Psoas muscle (tissue), 7 donors: ENCODE measurements at regions not wholly inside any gene's neighbourhood (a gene's known extent, or its start where the extent isn't known, plus 50 kb on each side); places are given as distances from the start of the nearest gene placed in this dataset.

Experiments
- ATAC-seq, 4 donors: fragments of 200-7000 bp; cut with Tn5 transposase; one replicate each; pipeline ENCODE4 v1.9.1; 2020; ENCODE audit warnings: moderate library complexity in 3 of 4, mild to moderate bottlenecking in 2 of 4
- DNase-seq, 2 donors: peaks; one replicate each; pipeline ENCODE4 v3.0.0-alpha.2; 2020
- H3K27ac ChIP-seq: fragments of 200-600 bp; one replicate; pipeline ENCODE4 v1.8.0; 2022
- H3K27me3 ChIP-seq, 3 donors: fragments of 200-600 bp in 1 of 3; one replicate each; pipeline versions ENCODE4 v1.6.1 to v1.8.0; 2013 to 2022; ENCODE audit warnings: low read length in 2 of 3, mild to moderate bottlenecking in 2 of 3, moderate library complexity in 1 of 3; ENCODE audit not compliant: insufficient read depth in 3 of 3
- H3K36me3 ChIP-seq, 2 donors: fragments of 200-600 bp in 1 of 2; one replicate each; pipeline versions ENCODE4 v1.6.1 to v1.8.0; 2013 to 2022; ENCODE audit warnings: low read depth in 1 of 2, mild to moderate bottlenecking in 1 of 2, moderate library complexity in 1 of 2; ENCODE audit not compliant: insufficient read depth in 1 of 2
- H3K4me1 ChIP-seq: fragments of 200-600 bp; one replicate; pipeline ENCODE4 v1.8.0; 2022
- H3K4me3 ChIP-seq: fragments of 200-600 bp; one replicate; pipeline ENCODE4 v1.8.0; 2022; ENCODE audit warnings: mild to moderate bottlenecking
- H3K9me3 ChIP-seq: fragments of 200-600 bp; one replicate; pipeline ENCODE4 v1.8.0; 2022
- WGBS, 3 donors: extraction: QIAGEN DNeasy Blood & Tissue Kit; methylation state at CpG; one replicate each; pipeline versions ENCODE4 v1.1.6 to v1.1.7; 2013; 5-methylcytosine and 5-hydroxymethylcytosine counted together
- intact Hi-C, 2 donors: fragments of 100-400 bp; cut with DNase I; formaldehyde crosslinking; loops; one replicate each; pipeline versions ENCODE4 v1.11.0 to v1.14.2; 2022
- TF ChIP-seq, protein P1 (sequence below): fragments of 200-600 bp; IDR thresholded peaks from one replicate; pipeline ENCODE4 v1.8.0; 2022; ENCODE audit warnings: antibody characterized with exemption
- donor health status: healthy with polysubstance abuse.
- donor health status: DM: no; HTN: no; CAD: no; lungs with moderate emphysema.
- donor health status: Bipolar disorder and iron deficiency.
- donor health status: healthy.
- donor health status: DM: yes; HTN: yes; CAD: no.
- donor health status: DM: no; HTN: no; CAD: no.
- donor health status: DM: yes; HTN: yes; CAD: no.

DNA sequence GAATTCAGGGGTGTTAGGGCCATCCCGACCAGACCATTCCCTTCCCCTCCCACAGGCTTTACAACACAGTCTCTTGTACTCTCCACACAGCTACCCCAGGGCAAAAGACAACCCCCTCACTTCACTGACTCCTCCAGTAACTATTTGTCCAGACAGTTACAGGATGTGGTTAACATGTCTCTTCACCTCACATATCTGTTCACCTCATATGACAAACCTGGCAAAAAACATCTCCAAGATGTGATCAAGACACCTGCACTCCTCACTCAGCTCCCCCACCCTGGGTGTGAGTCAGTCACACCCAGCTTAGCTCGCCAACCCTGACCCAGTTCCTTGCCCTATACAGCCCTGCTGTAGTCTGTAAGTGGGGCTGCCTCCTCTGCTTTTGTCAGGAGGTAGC lies 490.5 kb upstream of the CHRM3 start:
- WGBS, 3 donors = 42 to 56% (median 48%) methylated on average over 2 of the region's 2 CpGs
- Histone ChIP-seq H3K4me1 (no peaks in the 10 kb centered on the region), H3K27me3 (no peaks in the 10 kb centered on the region), H3K36me3 (no peaks in the 10 kb centered on the region), H3K27ac (no peak overlapping the region), H3K9me3 (no peaks in the 10 kb centered on the region), H3K4me3 (no peak overlapping the region)
- TF ChIP-seq, protein P1, sequence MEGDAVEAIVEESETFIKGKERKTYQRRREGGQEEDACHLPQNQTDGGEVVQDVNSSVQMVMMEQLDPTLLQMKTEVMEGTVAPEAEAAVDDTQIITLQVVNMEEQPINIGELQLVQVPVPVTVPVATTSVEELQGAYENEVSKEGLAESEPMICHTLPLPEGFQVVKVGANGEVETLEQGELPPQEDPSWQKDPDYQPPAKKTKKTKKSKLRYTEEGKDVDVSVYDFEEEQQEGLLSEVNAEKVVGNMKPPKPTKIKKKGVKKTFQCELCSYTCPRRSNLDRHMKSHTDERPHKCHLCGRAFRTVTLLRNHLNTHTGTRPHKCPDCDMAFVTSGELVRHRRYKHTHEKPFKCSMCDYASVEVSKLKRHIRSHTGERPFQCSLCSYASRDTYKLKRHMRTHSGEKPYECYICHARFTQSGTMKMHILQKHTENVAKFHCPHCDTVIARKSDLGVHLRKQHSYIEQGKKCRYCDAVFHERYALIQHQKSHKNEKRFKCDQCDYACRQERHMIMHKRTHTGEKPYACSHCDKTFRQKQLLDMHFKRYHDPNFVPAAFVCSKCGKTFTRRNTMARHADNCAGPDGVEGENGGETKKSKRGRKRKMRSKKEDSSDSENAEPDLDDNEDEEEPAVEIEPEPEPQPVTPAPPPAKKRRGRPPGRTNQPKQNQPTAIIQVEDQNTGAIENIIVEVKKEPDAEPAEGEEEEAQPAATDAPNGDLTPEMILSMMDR = no peak
- intact Hi-C loops = no loop called here
- DNase-seq = no peak
- ATAC-seq = no peak

DNA sequence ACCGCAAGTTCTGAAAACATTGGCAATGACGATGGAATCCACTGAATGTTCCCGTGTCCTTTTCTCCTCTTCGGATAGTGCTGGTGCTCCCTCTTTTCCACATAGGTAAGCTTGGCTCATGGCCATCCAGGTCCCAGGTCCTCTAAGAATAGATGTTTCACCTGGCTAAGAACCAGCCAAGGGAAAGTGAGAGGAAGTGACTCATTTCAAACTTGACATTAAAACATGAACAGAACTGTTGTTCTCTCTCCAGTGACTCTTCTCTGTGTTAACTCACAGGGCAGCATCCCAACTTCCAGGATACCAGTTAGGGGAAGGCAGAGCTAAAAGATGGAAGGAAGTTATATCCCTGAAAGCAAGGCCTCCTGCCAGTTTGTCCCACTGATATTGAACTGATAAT lies 493.8 kb upstream of the CHRM3 start:
- H3K4me3 ChIP-seq = no peak overlapping the region
- no peaks in the 10 kb centered on the region for H3K27me3 ChIP-seq
- ATAC-seq (no peak), DNase-seq (no peak)
- H3K9me3 ChIP-seq = no peaks in the 10 kb centered on the region
- H3K27ac ChIP-seq = no peak overlapping the region
- no peaks in the 10 kb centered on the region for H3K4me1 ChIP-seq
- no peaks in the 10 kb centered on the region for H3K36me3 ChIP-seq
- TF ChIP-seq, protein P1 = no peak
- intact Hi-C loops = no loop called here
- WGBS, 3 donors = 57 to 75% (median 58%) methylated on average over 4 of the region's 4 CpGs

DNA sequence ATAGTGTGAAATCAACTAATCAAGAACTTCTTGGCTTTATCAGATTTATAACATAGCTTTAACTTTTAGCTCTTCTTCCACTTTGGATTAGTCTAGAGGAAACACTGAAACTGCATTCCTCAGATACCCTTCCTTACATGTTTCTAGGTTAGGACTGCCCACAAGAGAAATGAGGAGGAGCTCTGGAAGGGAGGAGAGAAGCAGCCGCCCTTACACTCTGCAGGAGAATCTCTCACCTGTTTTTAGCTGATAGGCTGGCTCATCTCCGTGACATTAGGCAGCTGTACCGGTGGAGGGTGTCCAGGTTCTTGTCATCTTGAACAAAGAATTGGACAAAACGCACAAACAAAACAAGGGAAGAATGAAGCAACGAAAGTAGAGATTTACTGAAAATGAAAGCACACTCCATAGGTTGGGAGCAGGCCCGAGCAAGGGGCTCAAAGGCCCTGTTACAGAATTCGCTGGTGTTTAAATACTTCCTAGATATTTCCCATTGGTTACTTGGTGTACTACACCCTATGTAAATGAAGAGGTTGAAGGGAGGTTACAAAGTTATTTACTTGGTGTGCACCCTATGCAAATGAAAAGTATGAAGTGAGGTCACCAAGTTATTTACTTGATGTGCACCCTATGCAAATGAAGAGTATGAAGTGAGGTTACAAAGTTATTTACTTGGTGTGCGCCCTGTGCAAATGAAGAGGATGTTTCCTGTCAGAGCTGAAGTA lies 524.9 kb upstream of the CHRM3 start:
- ATAC-seq (no peak), DNase-seq (no peak)
- no peaks in the 10 kb centered on the region for H3K9me3 ChIP-seq
- no peaks in the 10 kb centered on the region for H3K4me1 ChIP-seq
- no peak overlapping the region for H3K4me3 ChIP-seq
- 64 to 79% (median 75%) methylated on average over 8 of the region's 8 CpGs for WGBS, 3 donors
- no peak overlapping the region for H3K27ac ChIP-seq
- TF ChIP-seq, protein P1 = no peak
- no peaks in the 10 kb centered on the region for H3K36me3 ChIP-seq
- H3K27me3 ChIP-seq = no peaks in the 10 kb centered on the region
- intact Hi-C loops = no loop called here

DNA sequence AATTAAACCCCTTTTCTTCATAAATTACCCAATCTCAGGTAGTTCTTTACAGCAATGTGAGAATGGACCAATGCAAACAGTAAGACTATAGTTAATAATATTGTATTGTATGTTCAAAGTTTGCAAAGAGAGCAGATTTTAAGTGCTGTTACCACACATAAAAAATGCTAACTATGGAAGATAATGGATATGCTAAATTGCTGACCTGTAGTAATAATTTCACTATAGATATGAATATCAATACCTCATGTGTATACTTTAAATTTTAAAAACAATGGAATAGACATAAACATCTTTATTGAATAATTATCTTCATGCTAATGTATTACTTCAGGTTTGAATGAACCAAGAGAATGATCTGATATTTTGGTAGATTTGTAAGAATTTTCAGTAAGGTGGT lies 552.4 kb upstream of the CHRM3 start:
- ATAC-seq = no peak
- intact Hi-C loops = no loop called here
- TF ChIP-seq, protein P1 = no peak

DNA sequence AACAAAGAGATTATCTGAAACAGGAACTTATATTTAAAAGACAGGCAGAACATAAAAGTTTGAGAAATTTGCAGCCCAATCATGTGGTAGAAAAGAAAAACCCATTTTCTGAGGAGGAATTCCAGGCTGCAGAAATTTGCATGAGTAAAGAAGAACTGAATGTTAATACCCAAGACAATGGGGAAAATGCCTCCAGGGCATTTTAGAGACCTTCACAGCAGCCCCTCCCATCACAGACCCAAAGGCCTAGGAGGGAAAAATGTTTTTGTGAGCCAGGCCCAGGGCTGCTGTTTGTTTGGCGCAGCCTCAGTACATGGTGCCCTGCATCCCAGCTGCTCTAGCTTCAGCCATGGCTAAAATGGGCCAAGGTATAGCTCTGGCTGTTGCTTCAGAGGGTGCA lies 554.3 kb upstream of the CHRM3 start:
- WGBS, 3 donors = 77 to 95% (median 89%) methylated on average over 1 of the region's 1 CpG
- intact Hi-C loops = no loop called here
- Histone ChIP-seq H3K36me3 (no peaks in the 10 kb centered on the region), H3K9me3 (no peaks in the 10 kb centered on the region), H3K4me3 (no peak overlapping the region), H3K4me1 (no peaks in the 10 kb centered on the region), H3K27me3 (no peaks in the 10 kb centered on the region), H3K27ac (no peak overlapping the region)
- DNase-seq (no peak), ATAC-seq (no peak)
- TF ChIP-seq, protein P1 = no peak

More for the DNA sequence above, 552.4 kb upstream of the CHRM3 start:
- Histone ChIP-seq H3K27me3 (no peaks in the 10 kb centered on the region), H3K36me3 (no peaks in the 10 kb centered on the region), H3K9me3 (no peaks in the 10 kb centered on the region), H3K4me3 (no peak overlapping the region), H3K4me1 (no peaks in the 10 kb centered on the region), H3K27ac (no peak overlapping the region)
- DNase-seq = no peak
